GM23248 (cell line): ENCODE measurements at regions not wholly inside any gene's neighbourhood (a gene's known extent, or its start where the extent isn't known, plus 50 kb on each side); places are given as distances from the start of the nearest gene placed in this dataset.
"Not testable (repeated sequence)": the region's sequence is repeated elsewhere in the genome, so short reads cannot be mapped to it uniquely, and the experiment has no call there.

Source experiments
- DNase-seq: peaks from one replicate; pipeline ENCODE4 v3.0.0-alpha.2; 2015
- H2AFZ ChIP-seq: fragments of 200-600 bp; sonication (generic); 2 replicates; pipeline ENCODE4 v1.6.1; 2016; ENCODE audit warnings: antibody characterized with exemption
- H3F3A ChIP-seq: fragments of 200-600 bp; sonication (generic); 2 replicates; pipeline ENCODE4 v1.6.1; 2016; ENCODE audit warnings: mild to moderate bottlenecking, antibody characterized with exemption, mixed run types; ENCODE audit not compliant: insufficient read depth
- H3K27ac ChIP-seq: fragments of 200-600 bp; sonication (generic); 2 replicates; pipeline ENCODE4 v1.5.1; 2016; ENCODE audit warnings: mild to moderate bottlenecking
- H3K27me3 ChIP-seq: fragments of 200-600 bp; sonication (generic); replicated peaks from 2 replicates; pipeline ENCODE4 v1.6.1; 2016; ENCODE audit warnings: mild to moderate bottlenecking; ENCODE audit not compliant: insufficient read depth
- H3K36me3 ChIP-seq: fragments of 200-600 bp; sonication (generic); 2 replicates; pipeline ENCODE4 v1.6.1; 2016; ENCODE audit warnings: low read depth, mild to moderate bottlenecking
- H3K4me1 ChIP-seq: fragments of 200-600 bp; sonication (generic); 2 replicates; pipeline ENCODE4 v1.6.1; 2016; ENCODE audit warnings: mild to moderate bottlenecking; ENCODE audit not compliant: insufficient read depth
- H3K4me2 ChIP-seq: fragments of 200-600 bp; sonication (generic); one replicate; pipeline ENCODE4 v1.6.1; 2016; ENCODE audit warnings: mild to moderate bottlenecking; ENCODE audit not compliant: unreplicated experiment
- H3K4me3 ChIP-seq: fragments of 200-600 bp; sonication (generic); 2 replicates; pipeline ENCODE4 v1.5.1; 2016; ENCODE audit warnings: mild to moderate bottlenecking
- H3K79me2 ChIP-seq: fragments of 200-600 bp; sonication (generic); 2 replicates; pipeline ENCODE4 v1.6.1; 2016; ENCODE audit warnings: mild to moderate bottlenecking; ENCODE audit not compliant: insufficient read depth
- H3K9ac ChIP-seq: fragments of 200-600 bp; sonication (generic); 2 replicates; pipeline ENCODE4 v1.6.1; 2016; ENCODE audit warnings: mild to moderate bottlenecking
- H3K9me2 ChIP-seq: fragments of 200-600 bp; sonication (generic); 2 replicates; pipeline ENCODE4 v1.6.1; 2016; ENCODE audit warnings: mixed run types, mild to moderate bottlenecking, moderate library complexity; ENCODE audit not compliant: insufficient read depth
- H3K9me3 ChIP-seq: fragments of 200-600 bp; sonication (generic); one replicate; pipeline ENCODE4 v1.6.1; 2017; ENCODE audit warnings: low read depth
- H4K20me1 ChIP-seq: fragments of 200-600 bp; sonication (generic); 2 replicates; pipeline ENCODE4 v1.6.0; 2016; ENCODE audit not compliant: insufficient read depth
- EZH2 ChIP-seq: fragments of 200-600 bp; sonication (generic); IDR thresholded peaks from 2 replicates; pipeline ENCODE4 v1.6.1; 2018; ENCODE audit warnings: antibody characterized with exemption, mild to moderate bottlenecking; ENCODE audit not compliant: insufficient read depth, poor library complexity, severe bottlenecking
- EZH2phosphoT487 ChIP-seq: fragments of 200-600 bp; sonication (generic); IDR thresholded peaks from 2 replicates; pipeline ENCODE4 v1.6.1; 2018; ENCODE audit warnings: antibody characterized with exemption, moderate library complexity, mild to moderate bottlenecking, low read depth; ENCODE audit not compliant: insufficient read depth
- WGBS, 2 experiments: methylation state at CpG; one replicate each; pipeline ENCODE4 v1.1.6; 2015 to 2017; ENCODE audit warnings: low lambda C conversion rate in 2 of 2, low coverage in 1 of 2; ENCODE audit errors: missing lambda C conversion rate in 2 of 2; 5-methylcytosine and 5-hydroxymethylcytosine counted together
- in situ Hi-C: fragments of 300-500 bp; cut with MboI; formaldehyde crosslinking; loops from 2 replicates; pipeline ENCODE4 v1.15.0; 2020

- TF ChIP-seq EZH2phosphoT487 (no peak), EZH2 (no peak)
These were observed 961.7 kb upstream of the COX7C start for GRCh38 chr5:85656050-85656449.

GRCh38 chr5:85657328-85657727, 960.4 kb upstream of the COX7C start:
- H3K9me2 ChIP-seq, H3K9ac ChIP-seq, H3F3A ChIP-seq, DNase-seq, H3K27ac ChIP-seq, H3K4me2 ChIP-seq, H3K36me3 ChIP-seq, in situ Hi-C loops, H2AFZ ChIP-seq, H3K4me3 ChIP-seq, H3K79me2 ChIP-seq, H3K27me3 ChIP-seq, H3K9me3 ChIP-seq, H4K20me1 ChIP-seq, H3K4me1 ChIP-seq: not testable (repeated sequence)
- WGBS, 2 experiments, result 16% methylated on average over 1 of the region's 1 CpG

More at GRCh38 chr5:85656050-85656449, 961.7 kb upstream of the COX7C start:
- H3K9me2 ChIP-seq, result no peaks in the 10 kb centered on the region
- H3K4me3 ChIP-seq, result no peak overlapping the region
- H3K9me3 ChIP-seq, result no peaks in the 10 kb centered on the region
- WGBS, 2 experiments, result 9% methylated on average over 3 of the region's 3 CpGs
- in situ Hi-C loops, result no loop called here
- H3K9ac ChIP-seq, result no peak overlapping the region
- no peak overlapping the region for H2AFZ ChIP-seq
- H3K79me2 ChIP-seq, result no peaks in the 10 kb centered on the region
- no peak overlapping the region for H3K27ac ChIP-seq
- no peak for DNase-seq
- H3K36me3 ChIP-seq, result no peaks in the 10 kb centered on the region
- H3K4me1 ChIP-seq, result no peaks in the 10 kb centered on the region
- H4K20me1 ChIP-seq, result no peaks in the 10 kb centered on the region
- no peak overlapping the region for H3K4me2 ChIP-seq
- H3K27me3 ChIP-seq, result no peaks in the 10 kb centered on the region
- H3F3A ChIP-seq, result no peaks in the 10 kb centered on the region

DNA sequence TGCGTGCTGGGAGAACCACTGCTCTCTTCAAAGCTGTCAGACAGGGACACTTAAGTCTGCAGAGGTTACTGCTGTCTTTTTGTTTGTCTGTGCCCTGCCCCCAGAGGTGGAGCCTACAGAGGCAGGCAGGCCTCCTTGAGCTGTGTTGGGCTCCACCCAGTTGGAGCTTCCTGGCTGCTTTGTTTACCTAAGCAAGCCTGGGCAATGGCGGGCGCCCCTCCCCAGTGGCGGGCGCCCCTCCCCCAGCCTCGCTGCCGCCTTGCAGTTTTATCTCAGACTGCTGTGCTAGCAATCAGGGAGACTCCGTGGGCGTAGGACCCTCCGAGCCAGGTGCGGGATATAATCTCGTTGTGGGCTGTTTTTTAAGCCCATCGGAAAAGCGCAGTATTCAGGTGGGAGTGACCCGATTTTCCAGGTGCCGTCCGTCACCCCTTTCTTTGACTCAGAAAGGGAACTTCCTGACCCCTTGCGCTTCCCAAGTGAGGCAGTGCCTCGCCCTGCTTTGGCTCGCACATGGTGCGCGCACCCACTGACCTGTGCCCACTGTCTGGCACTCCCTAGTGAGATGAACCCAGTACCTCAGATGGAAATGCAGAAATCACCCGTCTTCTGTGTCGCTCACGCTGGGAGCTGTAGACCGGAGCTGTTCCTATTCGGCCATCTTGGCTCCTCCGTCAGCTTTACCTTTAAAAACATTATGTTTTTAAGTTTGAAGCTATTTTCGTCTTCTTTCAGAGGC, 954.6 kb upstream of the COX7C start:
- H3K27ac ChIP-seq, in situ Hi-C loops, H3K36me3 ChIP-seq, H3K4me1 ChIP-seq, H3F3A ChIP-seq, H3K9me3 ChIP-seq, H3K4me2 ChIP-seq, H3K79me2 ChIP-seq, H3K9ac ChIP-seq, H3K4me3 ChIP-seq, H3K9me2 ChIP-seq, H2AFZ ChIP-seq, H3K27me3 ChIP-seq, H4K20me1 ChIP-seq, DNase-seq: not testable (repeated sequence)
- WGBS, 2 experiments, result 53 to 55% methylated on average over 22 of the region's 29 CpGs

DNA sequence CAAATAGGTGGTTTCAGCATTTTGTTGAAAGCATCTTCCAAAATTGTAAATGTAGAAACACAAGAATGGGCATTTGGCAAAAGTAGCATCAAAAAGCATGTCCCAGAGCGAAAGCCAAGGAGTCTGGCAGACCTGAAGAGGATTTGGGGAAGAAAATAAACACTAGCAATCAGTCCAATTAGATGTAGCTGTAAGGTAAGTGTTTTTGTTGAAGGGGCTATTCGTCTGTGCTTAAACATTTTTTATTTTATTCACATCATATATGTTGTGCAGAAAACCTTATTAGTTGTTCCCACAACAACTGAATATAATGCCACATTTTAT, 954.1 kb upstream of the COX7C start:
- DNase-seq, result no peak

GRCh38 chr5:85670417-85670816, 947.3 kb upstream of the COX7C start:
- Histone ChIP-seq H4K20me1 (no peaks in the 10 kb centered on the region), H3K4me3 (no peak overlapping the region), H3K27ac (no peak overlapping the region), H2AFZ (no peak overlapping the region), H3K79me2 (no peaks in the 10 kb centered on the region), H3K4me2 (no peak overlapping the region), H3K9me2 (no peaks in the 10 kb centered on the region), H3K4me1 (no peaks in the 10 kb centered on the region), H3K9ac (no peak overlapping the region), H3K36me3 (no peaks in the 10 kb centered on the region), H3K9me3 (no peaks in the 10 kb centered on the region), H3K27me3 (no peaks in the 10 kb centered on the region), H3F3A (no peaks in the 10 kb centered on the region)
- no peak for DNase-seq
- in situ Hi-C loops, result no loop called here
- no peak for TF ChIP-seq EZH2phosphoT487
- no peak for TF ChIP-seq EZH2

More for the DNA sequence above, 954.1 kb upstream of the COX7C start:
- Histone ChIP-seq H3K9me3 (no peaks in the 10 kb centered on the region), H3K4me2 (no peak overlapping the region), H2AFZ (no peak overlapping the region), H3K4me3 (no peak overlapping the region), H3K9ac (no peak overlapping the region), H3K4me1 (no peaks in the 10 kb centered on the region), H4K20me1 (no peaks in the 10 kb centered on the region), H3K27me3 (no peaks in the 10 kb centered on the region), H3K9me2 (no peaks in the 10 kb centered on the region), H3K36me3 (no peaks in the 10 kb centered on the region), H3K27ac (no peak overlapping the region), H3F3A (no peaks in the 10 kb centered on the region), H3K79me2 (no peaks in the 10 kb centered on the region)
- WGBS, 2 experiments, result 10 to 14% methylated on average over 2 of the region's 2 CpGs
- in situ Hi-C loops, result no loop called here
- TF ChIP-seq EZH2phosphoT487, result no peak
- TF ChIP-seq EZH2, result no peak
